ENCODE measurements at regions not wholly inside any gene's neighbourhood (a gene's known extent, or its start where the extent isn't known, plus 50 kb on each side); places are given as distances from the start of the nearest gene placed in this dataset.

- H3K27me3 ChIP-seq, result no peaks in the 10 kb centered on the region
- ATAC-seq (no peak), DNase-seq (no peak)
- no peak for TF ChIP-seq CTCF (IDR thresholded peaks at IDR 0.05)
- no peak overlapping the region for H3K27ac ChIP-seq
- intact Hi-C loops (cut with DNase I), result no loop called here
- 43% methylated on average over 2 of the region's 2 CpGs for WGBS, 2 donors
- no peaks in the 10 kb centered on the region for H3K9me3 ChIP-seq
- H3K36me3 ChIP-seq, result no peaks in the 10 kb centered on the region
- H3K4me1 ChIP-seq, result no peaks in the 10 kb centered on the region
- H3K4me3 ChIP-seq, result no peak overlapping the region
Observed at GRCh38 chr7:85764034-85764433, 577.2 kb upstream of the SEMA3D start.

- DNase-seq (no peak), ATAC-seq (no peak)
- H3K9me3 ChIP-seq, result peaks cover 0 to 31% (median 6%) of the 10 kb centered on the region in 11 donors
- no peak for TF ChIP-seq CTCF (IDR thresholded peaks at IDR 0.05)
- no peak overlapping the region for H3K27ac ChIP-seq
- no peaks in the 10 kb centered on the region for H3K4me1 ChIP-seq
- H3K27me3 ChIP-seq, result no peaks in the 10 kb centered on the region
- no peaks in the 10 kb centered on the region for H3K36me3 ChIP-seq
- WGBS, 2 donors, result 83 to 93% methylated on average over 1 of the region's 1 CpG
- intact Hi-C loops (cut with DNase I), result no loop called here
- no peak overlapping the region for H3K4me3 ChIP-seq
Observed at GRCh38 chr7:85757348-85757747, 570.5 kb upstream of the SEMA3D start.

DNA sequence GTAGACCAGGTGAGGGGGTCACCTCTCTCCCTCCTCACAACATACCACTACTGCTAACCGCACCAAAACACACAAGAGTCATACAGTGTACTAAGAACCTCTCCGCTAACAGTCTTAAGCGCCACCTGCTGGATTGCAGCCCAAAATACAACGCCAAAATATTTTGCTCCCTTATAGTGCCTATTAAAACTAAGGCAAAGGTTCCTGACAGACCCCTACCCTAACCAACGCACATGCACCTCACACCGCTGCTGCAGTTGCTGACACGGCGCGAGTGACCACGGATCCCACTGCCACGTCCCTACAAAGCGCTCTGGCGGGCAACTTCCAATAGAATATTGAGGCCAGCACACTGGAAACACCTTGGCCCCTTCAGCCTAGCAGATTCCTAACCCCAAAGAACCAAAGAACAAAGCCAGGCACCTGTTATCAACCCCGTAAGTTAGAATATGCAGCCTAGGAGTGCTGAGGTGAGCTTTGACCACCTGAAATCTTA, 563.6 kb upstream of the SEMA3D start:
- DNase-seq (no peak), ATAC-seq (peak in 2 of 8 donors; percentile 25 to 48)
- H3K27me3 ChIP-seq, result peaks cover 0 to 3% (median 0%) of the 10 kb centered on the region in 7 donors
- peak in 7 of 9 donors; percentile 30 to 53 (median 49) for TF ChIP-seq CTCF (IDR thresholded peaks at IDR 0.05)
- H3K27ac ChIP-seq, result no peak overlapping the region
- WGBS, 2 donors, result 10 to 14% methylated on average over 14 of the region's 14 CpGs
- intact Hi-C loops (cut with DNase I), result no loop called here
- no peaks in the 10 kb centered on the region for H3K4me1 ChIP-seq
- peaks cover 0 to 33% (median 8%) of the 10 kb centered on the region in 11 donors for H3K9me3 ChIP-seq
- no peaks in the 10 kb centered on the region for H3K36me3 ChIP-seq
- no peak overlapping the region for H3K4me3 ChIP-seq

DNA sequence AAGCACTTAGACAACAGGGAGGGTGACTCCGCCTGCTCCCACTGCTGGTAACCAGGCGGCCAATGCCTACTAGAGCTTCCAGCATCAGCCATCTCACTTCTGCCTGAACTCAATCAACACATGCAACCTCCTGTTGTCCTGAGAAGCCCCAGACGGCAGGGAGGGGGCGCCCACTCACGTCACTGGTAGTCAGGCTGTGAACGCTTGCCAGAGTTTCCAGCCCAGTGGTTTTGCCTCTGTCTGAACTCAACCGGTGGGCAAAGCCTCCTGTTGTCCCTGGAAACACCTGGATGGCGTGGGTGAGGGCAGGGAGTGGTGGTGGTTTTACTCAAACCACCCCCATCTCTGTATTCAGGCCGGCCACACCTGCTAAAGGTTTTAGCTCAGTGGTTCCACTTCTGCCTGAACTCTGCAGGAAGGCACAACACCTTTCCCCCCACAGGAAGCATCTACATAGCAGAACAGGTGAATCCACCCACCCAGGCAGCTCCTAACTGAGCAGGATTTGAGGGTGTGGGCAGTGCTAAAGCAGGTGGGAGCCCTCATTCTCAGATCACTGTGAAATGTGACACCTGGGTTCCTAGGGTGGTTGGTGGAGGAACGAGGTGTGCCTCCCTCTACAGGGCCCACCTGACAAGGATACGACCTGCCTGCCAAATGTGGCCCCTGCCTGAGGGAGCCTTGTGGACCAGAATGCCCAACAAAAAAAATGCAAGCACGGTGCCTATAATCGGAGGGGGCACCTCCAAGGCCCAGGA, 563.0 kb upstream of the SEMA3D start:
- intact Hi-C loops (cut with DNase I), result no loop called here
- H3K27ac ChIP-seq, result no peak overlapping the region
- TF ChIP-seq CTCF (IDR thresholded peaks at IDR 0.05), result no peak
- H3K4me3 ChIP-seq, result no peak overlapping the region
- WGBS, 2 donors, result 47 to 52% methylated on average over 13 of the region's 13 CpGs
- no peaks in the 10 kb centered on the region for H3K4me1 ChIP-seq
- ATAC-seq (no peak), DNase-seq (no peak)
- H3K36me3 ChIP-seq, result no peaks in the 10 kb centered on the region
- peaks cover 0 to 37% (median 7%) of the 10 kb centered on the region in 11 donors for H3K9me3 ChIP-seq
- peaks cover 0 to 3% (median 0%) of the 10 kb centered on the region in 7 donors for H3K27me3 ChIP-seq
